ENCODE measurements at regions not wholly inside any gene's neighbourhood (a gene's known extent, or its start where the extent isn't known, plus 50 kb on each side); places are given as distances from the start of the nearest gene placed in this dataset.

GRCh38 chr6:170135461-170135820 lies 155.4 kb downstream of the DLL1 start:
- Histone ChIP-seq H3K27ac (ENCODE audit: low read depth, low read length, poor library complexity, severe bottlenecking) (no peak overlapping the region), H3K36me3 (ENCODE audit: insufficient read depth, low read length, poor library complexity, severe bottlenecking) (no peaks in the 10 kb centered on the region), H3K4me3 (ENCODE audit: low read depth, low read length, poor library complexity, severe bottlenecking) (no peak overlapping the region), H3K9me3 (ENCODE audit: low read depth, low read length, poor library complexity, severe bottlenecking) (no peaks in the 10 kb centered on the region), H3K27me3 (replicated peaks; ENCODE audit: insufficient read depth, low read depth, low read length, poor library complexity) (no peaks in the 10 kb centered on the region), H3K4me1 (ENCODE audit: insufficient read depth, low read length, poor library complexity, severe bottlenecking) (no peaks in the 10 kb centered on the region)
- BruUV-seq (replicated peaks): no TSS peak
- DNase-seq (ENCODE audit: low spot score): no peak
- ChIA-PET POLR2A (ENCODE audit: low non-redundant PET) (no interaction called here), CTCF (no interaction called here)
- TF ChIP-seq, protein P1, sequence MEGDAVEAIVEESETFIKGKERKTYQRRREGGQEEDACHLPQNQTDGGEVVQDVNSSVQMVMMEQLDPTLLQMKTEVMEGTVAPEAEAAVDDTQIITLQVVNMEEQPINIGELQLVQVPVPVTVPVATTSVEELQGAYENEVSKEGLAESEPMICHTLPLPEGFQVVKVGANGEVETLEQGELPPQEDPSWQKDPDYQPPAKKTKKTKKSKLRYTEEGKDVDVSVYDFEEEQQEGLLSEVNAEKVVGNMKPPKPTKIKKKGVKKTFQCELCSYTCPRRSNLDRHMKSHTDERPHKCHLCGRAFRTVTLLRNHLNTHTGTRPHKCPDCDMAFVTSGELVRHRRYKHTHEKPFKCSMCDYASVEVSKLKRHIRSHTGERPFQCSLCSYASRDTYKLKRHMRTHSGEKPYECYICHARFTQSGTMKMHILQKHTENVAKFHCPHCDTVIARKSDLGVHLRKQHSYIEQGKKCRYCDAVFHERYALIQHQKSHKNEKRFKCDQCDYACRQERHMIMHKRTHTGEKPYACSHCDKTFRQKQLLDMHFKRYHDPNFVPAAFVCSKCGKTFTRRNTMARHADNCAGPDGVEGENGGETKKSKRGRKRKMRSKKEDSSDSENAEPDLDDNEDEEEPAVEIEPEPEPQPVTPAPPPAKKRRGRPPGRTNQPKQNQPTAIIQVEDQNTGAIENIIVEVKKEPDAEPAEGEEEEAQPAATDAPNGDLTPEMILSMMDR (conservative IDR thresholded peaks at IDR 0.05; ENCODE audit: low read depth, low read length): no peak
- no peak for TF ChIP-seq EZH2 (IDR thresholded peaks at IDR 0.05; ENCODE audit: borderline replicate concordance, low read depth, low read length, poor library complexity, severe bottlenecking)
- intact Hi-C loops (cut with micrococcal nuclease; ENCODE audit: unreplicated experiment): no loop called here

- TF ChIP-seq, protein P1 (conservative IDR thresholded peaks at IDR 0.05; ENCODE audit: low read depth, low read length): no peak
- TF ChIP-seq EZH2 (IDR thresholded peaks at IDR 0.05; ENCODE audit: borderline replicate concordance, low read depth, low read length, poor library complexity, severe bottlenecking): no peak
- Histone ChIP-seq H3K36me3 (ENCODE audit: insufficient read depth, low read length, poor library complexity, severe bottlenecking) (no peaks in the 10 kb centered on the region), H3K27me3 (replicated peaks; ENCODE audit: insufficient read depth, low read depth, low read length, poor library complexity) (no peaks in the 10 kb centered on the region), H3K4me1 (ENCODE audit: insufficient read depth, low read length, poor library complexity, severe bottlenecking) (no peaks in the 10 kb centered on the region), H3K9me3 (ENCODE audit: low read depth, low read length, poor library complexity, severe bottlenecking) (no peaks in the 10 kb centered on the region), H3K27ac (ENCODE audit: low read depth, low read length, poor library complexity, severe bottlenecking) (no peak overlapping the region), H3K4me3 (ENCODE audit: low read depth, low read length, poor library complexity, severe bottlenecking) (no peak overlapping the region)
- no peak for DNase-seq (ENCODE audit: low spot score)
- intact Hi-C loops (cut with micrococcal nuclease; ENCODE audit: unreplicated experiment): no loop called here
- CTCF ChIA-PET: no interaction called here
- no TSS peak for BruUV-seq (replicated peaks)
- POLR2A ChIA-PET (ENCODE audit: low non-redundant PET): no interaction called here
Measured at GRCh38 chr6:170134471-170135440, 156.1 kb downstream of the DLL1 start.

GRCh38 chr6:170134031-170134470 lies 156.8 kb downstream of the DLL1 start:
- ChIA-PET CTCF (no interaction called here), POLR2A (ENCODE audit: low non-redundant PET) (no interaction called here)
- Histone ChIP-seq H3K27ac (ENCODE audit: low read depth, low read length, poor library complexity, severe bottlenecking) (no peak overlapping the region), H3K36me3 (ENCODE audit: insufficient read depth, low read length, poor library complexity, severe bottlenecking) (no peaks in the 10 kb centered on the region), H3K27me3 (replicated peaks; ENCODE audit: insufficient read depth, low read depth, low read length, poor library complexity) (no peaks in the 10 kb centered on the region), H3K9me3 (ENCODE audit: low read depth, low read length, poor library complexity, severe bottlenecking) (no peaks in the 10 kb centered on the region), H3K4me1 (ENCODE audit: insufficient read depth, low read length, poor library complexity, severe bottlenecking) (no peaks in the 10 kb centered on the region), H3K4me3 (ENCODE audit: low read depth, low read length, poor library complexity, severe bottlenecking) (no peak overlapping the region)
- DNase-seq (ENCODE audit: low spot score): no peak
- BruUV-seq (replicated peaks): no TSS peak
- TF ChIP-seq EZH2 (IDR thresholded peaks at IDR 0.05; ENCODE audit: borderline replicate concordance, low read depth, low read length, poor library complexity, severe bottlenecking): no peak
- TF ChIP-seq, protein P1 (conservative IDR thresholded peaks at IDR 0.05; ENCODE audit: low read depth, low read length): no peak
- intact Hi-C loops (cut with micrococcal nuclease; ENCODE audit: unreplicated experiment): no loop called here
